ENCODE measurements at regions not wholly inside any gene's neighbourhood (a gene's known extent, or its start where the extent isn't known, plus 50 kb on each side); places are given as distances from the start of the nearest gene placed in this dataset.

DNA sequence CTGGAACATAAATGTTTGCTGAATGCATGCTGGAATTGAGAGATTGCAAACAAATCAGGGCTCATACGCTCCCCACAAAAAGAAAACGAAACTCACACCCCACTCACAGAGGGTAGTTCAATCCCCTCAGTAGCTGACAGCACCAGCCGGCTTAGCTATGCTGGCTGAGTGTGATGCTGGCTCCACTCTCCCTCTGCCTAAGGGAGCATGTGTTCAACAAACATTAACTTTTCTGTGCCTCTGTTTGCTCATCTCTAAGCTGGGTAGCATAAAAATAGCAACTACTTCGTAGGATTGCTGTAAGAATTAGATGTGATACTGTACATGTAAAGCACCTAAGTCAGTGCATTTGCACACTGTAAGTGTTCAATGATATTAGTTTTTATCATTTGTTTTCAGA lies 282.6 kb downstream of the FOXO1 start:
- DNase-seq (ENCODE audit: insufficient read length, low spot score) = no peak
- FAIRE-seq = no peak
- TF ChIP-seq, protein P1, sequence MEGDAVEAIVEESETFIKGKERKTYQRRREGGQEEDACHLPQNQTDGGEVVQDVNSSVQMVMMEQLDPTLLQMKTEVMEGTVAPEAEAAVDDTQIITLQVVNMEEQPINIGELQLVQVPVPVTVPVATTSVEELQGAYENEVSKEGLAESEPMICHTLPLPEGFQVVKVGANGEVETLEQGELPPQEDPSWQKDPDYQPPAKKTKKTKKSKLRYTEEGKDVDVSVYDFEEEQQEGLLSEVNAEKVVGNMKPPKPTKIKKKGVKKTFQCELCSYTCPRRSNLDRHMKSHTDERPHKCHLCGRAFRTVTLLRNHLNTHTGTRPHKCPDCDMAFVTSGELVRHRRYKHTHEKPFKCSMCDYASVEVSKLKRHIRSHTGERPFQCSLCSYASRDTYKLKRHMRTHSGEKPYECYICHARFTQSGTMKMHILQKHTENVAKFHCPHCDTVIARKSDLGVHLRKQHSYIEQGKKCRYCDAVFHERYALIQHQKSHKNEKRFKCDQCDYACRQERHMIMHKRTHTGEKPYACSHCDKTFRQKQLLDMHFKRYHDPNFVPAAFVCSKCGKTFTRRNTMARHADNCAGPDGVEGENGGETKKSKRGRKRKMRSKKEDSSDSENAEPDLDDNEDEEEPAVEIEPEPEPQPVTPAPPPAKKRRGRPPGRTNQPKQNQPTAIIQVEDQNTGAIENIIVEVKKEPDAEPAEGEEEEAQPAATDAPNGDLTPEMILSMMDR (IDR thresholded peaks at IDR 0.05; ENCODE audit: insufficient read depth, missing control alignments) = no peak

DNA sequence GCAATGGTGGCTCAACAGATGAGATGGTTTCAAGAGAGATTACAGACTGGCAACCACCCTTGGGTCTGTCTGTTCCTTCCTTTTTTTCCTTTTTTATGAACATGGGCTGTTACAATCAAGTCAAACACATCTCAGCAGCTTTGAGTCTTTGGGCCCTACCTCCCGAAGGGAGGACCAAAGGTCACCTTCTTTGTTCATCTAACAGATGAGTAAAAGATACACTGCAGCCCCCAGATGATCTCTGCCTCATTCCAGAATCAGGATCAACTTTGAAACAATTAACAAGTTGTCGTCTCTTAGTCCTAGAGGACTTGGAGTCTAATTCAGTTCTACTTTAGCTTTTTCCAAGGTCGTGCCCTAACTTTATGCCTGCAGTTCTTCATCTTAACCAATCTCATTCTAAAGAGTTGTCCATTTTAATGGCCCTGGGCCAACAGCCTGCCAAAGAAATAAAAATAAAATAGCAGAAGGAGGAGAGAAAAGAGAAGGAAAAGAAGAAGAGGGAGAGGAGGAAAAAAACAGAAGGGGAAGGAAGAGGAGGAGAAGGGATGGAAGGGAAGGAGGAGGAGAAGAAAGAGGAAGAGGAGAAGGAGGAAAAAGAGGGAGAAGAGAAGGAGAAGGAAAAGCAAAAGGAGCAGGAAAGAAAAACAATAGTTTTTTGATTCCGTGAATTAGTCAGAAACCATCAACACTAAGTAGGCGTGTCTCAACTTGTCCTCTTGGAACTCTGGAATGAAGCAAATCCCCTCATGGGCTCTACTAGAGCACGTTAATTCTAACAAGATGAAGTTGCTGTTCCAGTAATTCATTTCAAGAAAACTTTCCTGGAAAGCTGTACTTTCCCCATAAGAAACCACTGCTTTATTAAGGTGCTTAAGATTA lies 281.2 kb downstream of the FOXO1 start:
- TF ChIP-seq, protein P1 (IDR thresholded peaks at IDR 0.05; ENCODE audit: insufficient read depth, missing control alignments) = no peak
- DNase-seq (ENCODE audit: insufficient read length, low spot score) (no peak), FAIRE-seq (peak; percentile 25)

- TF ChIP-seq, protein P1 (IDR thresholded peaks at IDR 0.05; ENCODE audit: insufficient read depth, missing control alignments) = no peak
- FAIRE-seq = no peak
- DNase-seq (ENCODE audit: insufficient read length, low spot score) = no peak
Observed at GRCh38 chr13:40385858-40386180, 280.6 kb downstream of the FOXO1 start.

- peak; percentile 78 for FAIRE-seq
- TF ChIP-seq, protein P1 (IDR thresholded peaks at IDR 0.05; ENCODE audit: insufficient read depth, missing control alignments) = no peak
Observed at GRCh38 chr13:40386586-40386985, 279.9 kb downstream of the FOXO1 start.

GRCh38 chr13:40387775-40388174 lies 278.7 kb downstream of the FOXO1 start:
- TF ChIP-seq, protein P1 (IDR thresholded peaks at IDR 0.05; ENCODE audit: insufficient read depth, missing control alignments) = no peak
- FAIRE-seq (no peak), DNase-seq (ENCODE audit: insufficient read length, low spot score) (no peak)

More at GRCh38 chr13:40386586-40386985, 279.9 kb downstream of the FOXO1 start:
- no peak for DNase-seq (ENCODE audit: insufficient read length, low spot score)

- TF ChIP-seq, protein P1 (IDR thresholded peaks at IDR 0.05; ENCODE audit: insufficient read depth, missing control alignments) = no peak
- FAIRE-seq (no peak), DNase-seq (ENCODE audit: insufficient read length, low spot score) (no peak)
Observed at GRCh38 chr13:40388617-40389016, 277.8 kb downstream of the FOXO1 start.

DNA sequence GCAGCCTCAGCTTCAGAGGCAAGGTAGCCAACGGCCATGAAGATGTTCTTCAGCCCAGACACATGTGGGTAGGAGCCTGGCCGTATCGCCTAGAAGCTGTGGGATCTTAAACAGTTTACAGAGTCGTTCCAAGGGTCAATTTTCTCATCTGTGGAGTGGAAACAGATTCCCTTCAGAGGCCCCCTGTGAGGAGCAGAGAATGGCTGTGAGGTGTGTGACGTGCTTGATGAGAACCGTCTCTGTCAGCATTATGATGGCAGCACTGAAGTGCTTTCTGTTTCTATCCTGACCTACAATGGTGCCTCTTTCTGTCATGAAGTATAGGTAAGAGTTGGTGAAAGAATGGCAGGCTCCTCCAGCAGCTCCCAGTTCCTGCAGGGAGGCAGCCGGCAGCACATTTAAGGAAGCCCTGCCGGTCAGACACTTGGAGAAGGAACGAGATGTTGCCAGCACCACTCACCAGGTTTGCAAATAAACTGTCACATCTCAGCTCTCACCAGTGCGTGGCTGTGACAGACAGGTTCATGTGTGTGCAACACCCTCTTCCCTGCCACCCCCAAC lies 277.3 kb downstream of the FOXO1 start:
- TF ChIP-seq, protein P1 (IDR thresholded peaks at IDR 0.05; ENCODE audit: insufficient read depth, missing control alignments) = no peak
- FAIRE-seq (no peak), DNase-seq (ENCODE audit: insufficient read length, low spot score) (no peak)

Data from D721Med (cell line).